B cell (primary cell): ENCODE measurements at regions not wholly inside any gene's neighbourhood (a gene's known extent, or its start where the extent isn't known, plus 50 kb on each side); places are given as distances from the start of the nearest gene placed in this dataset.

Source experiments
- ATAC-seq: fragments of 200-7000 bp; cut with Tn5 transposase; one replicate; pipeline ENCODE4 v1.10.0; 2021; ENCODE audit warnings: low read depth, mild to moderate bottlenecking, moderate number of reproducible peaks, moderate library complexity
- CTCF ChIA-PET: fragments of 350-600 bp; sonication (Branson Sonifier 250); formaldehyde crosslinking; loops from one replicate; lab custom pipeline; 2021; ENCODE audit warnings: antibody characterized with exemption, inconsistent platforms; lab: Charles Lee
- POLR2A ChIA-PET: fragments of 350-600 bp; sonication (Branson Sonifier 250); formaldehyde crosslinking; loops from one replicate; lab custom pipeline; 2021; ENCODE audit warnings: antibody characterized with exemption; lab: Charles Lee
- DNase-seq: peaks from one replicate; pipeline ENCODE4 v3.0.0; 2013
- H2AFZ ChIP-seq: 2 replicates; pipeline ENCODE4 v1.6.1; 2012; ENCODE audit warnings: mild to moderate bottlenecking, low read depth, low read length; ENCODE audit not compliant: insufficient read depth, poor library complexity, severe bottlenecking
- H3K27ac ChIP-seq, 2 donors: 1 replicate in 1 of 2; 2 replicates in 1 of 2; pipeline ENCODE4 v1.5.1; 2012 to 2013; ENCODE audit warnings: low read length in 2 of 2, mild to moderate bottlenecking in 2 of 2, moderate library complexity in 1 of 2
- H3K27me3 ChIP-seq, 4 experiments: fragments of 200-600 bp in 1 of 4; sonication (generic) in 1 of 4; replicated peaks in 1 of 4; 1 replicate in 2 of 4; 2 replicates in 2 of 4; pipeline versions ENCODE4 v1.6.1 to v1.7.0; 2013 to 2016; ENCODE audit warnings: low read length in 3 of 4, mild to moderate bottlenecking in 2 of 4, mixed read lengths in 1 of 4, moderate library complexity in 1 of 4; ENCODE audit not compliant: insufficient read depth in 4 of 4, control insufficient read depth in 3 of 4; ENCODE audit errors: control extremely low read depth in 1 of 4
- H3K36me3 ChIP-seq, 2 experiments: replicated peaks in 1 of 2; 1 replicate in 1 of 2; 2 replicates in 1 of 2; pipeline versions ENCODE4 v1.6.1 to v1.7.1; 2013; ENCODE audit warnings: low read length in 1 of 2; ENCODE audit not compliant: insufficient read depth in 2 of 2, control insufficient read depth in 1 of 2; ENCODE audit errors: control extremely low read depth in 1 of 2, extremely low read depth in 1 of 2
- H3K4me1 ChIP-seq, 2 donors: fragments of 200-600 bp in 1 of 2; sonication (generic) in 1 of 2; 1 replicate in 1 of 2; 2 replicates in 1 of 2; pipeline versions ENCODE4 v1.5.1 to v1.6.1; 2013 to 2017; ENCODE audit warnings: low read length in 2 of 2; ENCODE audit not compliant: control insufficient read depth in 2 of 2, insufficient read depth in 2 of 2
- H3K4me2 ChIP-seq: replicated peaks from 2 replicates; pipeline ENCODE3; 2012; ENCODE audit warnings: mild to moderate bottlenecking, low read depth, low read length; ENCODE audit not compliant: poor library complexity, severe bottlenecking
- H3K4me3 ChIP-seq, 5 experiments: fragments of 200-600 bp in 1 of 5; sonication (generic) in 1 of 5; 1 replicate in 3 of 5; 2 replicates in 2 of 5; pipeline versions ENCODE4 v1.5.1 to v1.7.0; 2011 to 2016; ENCODE audit warnings: low read length in 4 of 5, mild to moderate bottlenecking in 4 of 5, low read depth in 2 of 5, control low read depth in 1 of 5, moderate library complexity in 1 of 5; ENCODE audit not compliant: insufficient read depth in 1 of 5; ENCODE audit errors: control extremely low read depth in 1 of 5, extremely low read depth in 1 of 5
- H3K79me2 ChIP-seq: fragments of 200-600 bp; sonication (generic); one replicate; pipeline ENCODE4 v1.6.0; 2016; ENCODE audit warnings: low read length; ENCODE audit not compliant: control insufficient read depth, insufficient read depth
- H3K9ac ChIP-seq: fragments of 200-600 bp; sonication (generic); 2 replicates; pipeline ENCODE4 v1.6.1; 2017; ENCODE audit warnings: mild to moderate bottlenecking, low read length, moderate library complexity
- H3K9me3 ChIP-seq, 3 donors: one replicate each; pipeline versions ENCODE4 v1.6.1 to v1.7.1; 2013; ENCODE audit warnings: low read length in 2 of 3; ENCODE audit not compliant: control insufficient read depth in 2 of 3, insufficient read depth in 1 of 3; ENCODE audit errors: control extremely low read depth in 1 of 3
- H4K20me1 ChIP-seq: 2 replicates; pipeline ENCODE4 v1.6.0; 2012; ENCODE audit warnings: mild to moderate bottlenecking, low read length; ENCODE audit not compliant: insufficient read depth, control insufficient read depth, poor library complexity, severe bottlenecking
- H3K27ac Mint-ChIP-seq: one replicate; pipeline ENCODE4 v1.8.0; 2021; ENCODE audit warnings: mixed read lengths
- H3K27me3 Mint-ChIP-seq: one replicate; pipeline ENCODE4 v1.8.0; 2021; ENCODE audit warnings: mixed read lengths
- H3K4me1 Mint-ChIP-seq: one replicate; pipeline ENCODE4 v1.8.0; 2021; ENCODE audit warnings: mixed read lengths
- H3K4me3 Mint-ChIP-seq: one replicate; pipeline ENCODE4 v1.8.0; 2021; ENCODE audit warnings: mixed read lengths
- H3K9me3 Mint-ChIP-seq: one replicate; pipeline ENCODE4 v1.8.0; 2022; ENCODE audit warnings: mixed read lengths; ENCODE audit not compliant: insufficient read depth
- CTCF ChIP-seq: fragments of 200-600 bp; IDR thresholded peaks from one replicate; pipeline ENCODE4 v1.8.0; 2022; ENCODE audit warnings: antibody characterized with exemption, mild to moderate bottlenecking
- EZH2 ChIP-seq: IDR thresholded peaks from 2 replicates; pipeline ENCODE4 v1.6.1; 2012; ENCODE audit warnings: borderline replicate concordance, low read depth, mild to moderate bottlenecking, moderate library complexity, low read length; ENCODE audit not compliant: insufficient read depth, poor library complexity, severe bottlenecking
- WGBS: methylation state at CpG from one replicate; pipeline ENCODE4 v1.1.5; 2013; ENCODE audit warnings: missing lambda C conversion rate; ENCODE audit not compliant: insufficient coverage; 5-methylcytosine and 5-hydroxymethylcytosine counted together
- intact Hi-C: fragments of 100-400 bp; cut with micrococcal nuclease; formaldehyde crosslinking; loops from one replicate; pipeline ENCODE4 v1.10.0; 2022

- H3K79me2 ChIP-seq = no peaks in the 10 kb centered on the region
- POLR2A ChIA-PET = no interaction called here
- Mint-ChIP-seq H3K27ac (no peak overlapping the region), H3K4me3 (no peak overlapping the region), H3K27me3 (no peaks in the 10 kb centered on the region), H3K9me3 (no peaks in the 10 kb centered on the region), H3K4me1 (no peaks in the 10 kb centered on the region)
- ATAC-seq = no peak
- no peak for TF ChIP-seq CTCF
- TF ChIP-seq EZH2 = no peak
- intact Hi-C loops = no loop called here
- 78% methylated on average over 5 of the region's 5 CpGs for WGBS
- H3K9me3 ChIP-seq = no peaks in the 10 kb centered on the region
- no peak overlapping the region for H3K27ac ChIP-seq
- no peaks in the 10 kb centered on the region for H4K20me1 ChIP-seq
- CTCF ChIA-PET = no interaction called here
- H3K27me3 ChIP-seq = no peaks in the 10 kb centered on the region
- no peaks in the 10 kb centered on the region for H3K4me1 ChIP-seq
- H2AFZ ChIP-seq = no peak overlapping the region
- DNase-seq = no peak
- H3K36me3 ChIP-seq = no peaks in the 10 kb centered on the region
- no peak overlapping the region for H3K4me2 ChIP-seq
- H3K4me3 ChIP-seq = no peak overlapping the region
- no peak overlapping the region for H3K9ac ChIP-seq
These were observed 378.8 kb upstream of the TBX3 start for GRCh38 chr12:115062741-115063140.

DNA sequence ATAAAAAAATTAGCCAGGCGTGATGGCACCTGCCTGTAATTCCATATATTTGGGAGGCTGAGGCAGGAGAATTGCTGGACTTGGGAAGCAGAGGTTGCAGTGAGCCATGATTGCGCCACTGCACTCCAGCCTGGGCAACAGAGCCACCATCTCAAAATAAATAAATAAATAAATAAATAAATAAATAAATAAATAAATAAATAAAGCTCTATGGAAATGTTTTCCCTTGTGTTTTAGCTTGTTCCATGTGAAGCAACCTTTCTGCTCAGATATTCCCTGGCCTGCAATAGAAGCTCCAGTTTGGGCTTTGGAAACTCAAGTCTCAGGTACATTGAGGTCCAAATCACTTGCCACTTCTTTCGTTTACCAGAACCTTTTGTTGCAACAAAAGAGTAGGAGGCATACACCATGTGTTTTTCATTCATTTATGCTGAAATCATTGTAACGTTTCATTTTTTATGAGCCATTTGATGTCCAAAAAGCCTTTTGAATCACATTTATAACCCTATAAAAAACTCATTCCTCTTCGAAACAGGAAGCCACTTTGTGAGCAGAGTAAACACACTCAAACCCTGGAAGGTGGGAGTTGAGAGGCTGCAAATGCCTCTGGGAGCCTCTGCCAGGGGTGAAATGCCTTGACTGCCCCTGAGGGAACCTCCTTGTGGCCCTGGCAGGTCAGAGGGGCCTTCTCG, 376.6 kb upstream of the TBX3 start:
- Mint-ChIP-seq H3K9me3 (no peaks in the 10 kb centered on the region), H3K27me3 (no peaks in the 10 kb centered on the region), H3K27ac (no peak overlapping the region), H3K4me3 (no peak overlapping the region), H3K4me1 (no peaks in the 10 kb centered on the region)
- Histone ChIP-seq H3K4me2 (no peak overlapping the region), H3K9ac (no peak overlapping the region), H3K9me3 (no peaks in the 10 kb centered on the region), H3K27ac (no peak overlapping the region), H2AFZ (no peak overlapping the region), H4K20me1 (no peaks in the 10 kb centered on the region), H3K27me3 (no peaks in the 10 kb centered on the region), H3K36me3 (no peaks in the 10 kb centered on the region), H3K4me3 (no peak overlapping the region), H3K79me2 (no peaks in the 10 kb centered on the region), H3K4me1 (no peaks in the 10 kb centered on the region)
- ATAC-seq (no peak), DNase-seq (no peak)
- 86% methylated on average over 2 of the region's 6 CpGs for WGBS
- TF ChIP-seq CTCF (no peak), EZH2 (no peak)
- ChIA-PET POLR2A (no interaction called here), CTCF (no interaction called here)
- intact Hi-C loops = no loop called here
